GM23338 (cell line): ENCODE measurements at regions not wholly inside any gene's neighbourhood (a gene's known extent, or its start where the extent isn't known, plus 50 kb on each side); places are given as distances from the start of the nearest gene placed in this dataset.

Experiments used
- ATAC-seq: fragments of 200-7000 bp; cut with Tn5 transposase; 3 replicates; pipeline ENCODE4 v1.9.1; 2020
- DNase-seq: peaks from one replicate; pipeline ENCODE4 v3.0.0-alpha.2; 2015; ENCODE audit warnings: low spot score
- H2AFZ ChIP-seq: fragments of 200-600 bp; sonication (generic); 2 replicates; pipeline ENCODE4 v1.8.0; 2016; ENCODE audit warnings: antibody characterized with exemption, mild to moderate bottlenecking, moderate library complexity
- H3F3A ChIP-seq: fragments of 200-600 bp; sonication (generic); replicated peaks from 2 replicates; pipeline ENCODE4 v1.8.0; 2017; ENCODE audit warnings: antibody characterized with exemption, mixed run types, low read depth
- H3K27ac ChIP-seq: fragments of 200-600 bp; sonication (generic); 2 replicates; pipeline ENCODE4 v1.6.1; 2016; ENCODE audit warnings: low read depth
- H3K27me3 ChIP-seq: fragments of 200-600 bp; sonication (generic); 2 replicates; pipeline ENCODE4 v1.8.0; 2016; ENCODE audit warnings: mild to moderate bottlenecking, mixed run types, moderate library complexity; ENCODE audit not compliant: insufficient read depth
- H3K36me3 ChIP-seq: fragments of 200-600 bp; sonication (generic); 2 replicates; pipeline ENCODE4 v1.8.0; 2016; ENCODE audit warnings: mild to moderate bottlenecking; ENCODE audit not compliant: insufficient read depth
- H3K4me1 ChIP-seq: fragments of 200-600 bp; sonication (generic); 2 replicates; pipeline ENCODE4 v1.8.0; 2016; ENCODE audit warnings: mild to moderate bottlenecking, moderate library complexity; ENCODE audit not compliant: insufficient read depth
- H3K4me2 ChIP-seq: fragments of 200-600 bp; sonication (generic); 2 replicates; pipeline ENCODE4 v1.7.1; 2017; ENCODE audit warnings: mixed run types
- H3K4me3 ChIP-seq: fragments of 200-600 bp; sonication (generic); 2 replicates; pipeline ENCODE4 v1.6.1; 2016; ENCODE audit warnings: mixed run types
- H3K79me2 ChIP-seq: fragments of 200-600 bp; sonication (generic); replicated peaks from 2 replicates; pipeline ENCODE4 v1.8.0; 2017; ENCODE audit warnings: mild to moderate bottlenecking; ENCODE audit not compliant: insufficient read depth
- H3K9me2 ChIP-seq: fragments of 200-600 bp; sonication (generic); 2 replicates; pipeline ENCODE4 v1.8.0; 2017; ENCODE audit not compliant: insufficient read depth
- H4K20me1 ChIP-seq: fragments of 200-600 bp; sonication (generic); replicated peaks from 2 replicates; pipeline ENCODE4 v1.8.0; 2017; ENCODE audit warnings: mild to moderate bottlenecking; ENCODE audit not compliant: insufficient read depth
- H3K27ac Mint-ChIP-seq: 2 replicates; pipeline ENCODE4 v1.8.0; 2020; ENCODE audit warnings: inconsistent platforms, mild to moderate bottlenecking, moderate library complexity, mixed read lengths
- H3K27me3 Mint-ChIP-seq: 3 replicates; pipeline ENCODE4 v1.8.0; 2022; ENCODE audit warnings: low read depth, mild to moderate bottlenecking, moderate library complexity, mixed read lengths, inconsistent platforms; ENCODE audit not compliant: insufficient read depth, poor library complexity
- H3K36me3 Mint-ChIP-seq: 3 replicates; pipeline ENCODE4 v1.8.0; 2021; ENCODE audit warnings: low read depth, mild to moderate bottlenecking, inconsistent platforms, moderate library complexity, mixed read lengths
- H3K4me1 Mint-ChIP-seq: 3 replicates; pipeline ENCODE4 v1.8.0; 2020; ENCODE audit warnings: mild to moderate bottlenecking, inconsistent platforms, mixed read lengths
- H3K4me3 Mint-ChIP-seq: 3 replicates; pipeline ENCODE4 v1.8.0; 2021; ENCODE audit warnings: moderate library complexity, mild to moderate bottlenecking, inconsistent platforms, mixed read lengths
- H3K9me3 Mint-ChIP-seq: 3 replicates; pipeline ENCODE4 v1.8.0; 2020; ENCODE audit warnings: moderate library complexity, mild to moderate bottlenecking, inconsistent platforms, mixed read lengths
- EZH2 ChIP-seq: fragments of 200-600 bp; sonication (generic); IDR thresholded peaks from one replicate; pipeline ENCODE4 v1.8.0; 2017; ENCODE audit warnings: antibody characterized with exemption, mild to moderate bottlenecking, low read depth; ENCODE audit not compliant: unreplicated experiment
- JUNB ChIP-seq: IDR thresholded peaks from one replicate; pipeline ENCODE4 v1.6.1; 2016; ENCODE audit warnings: antibody characterized with exemption; ENCODE audit not compliant: unreplicated experiment
- POLR2AphosphoS5 ChIP-seq: IDR thresholded peaks from 2 replicates; pipeline ENCODE4 v1.6.1; 2016; ENCODE audit warnings: antibody characterized with exemption, low read depth
- REST ChIP-seq: IDR thresholded peaks from one replicate; pipeline ENCODE4 v1.6.1; 2018; ENCODE audit warnings: antibody characterized with exemption; ENCODE audit not compliant: unreplicated experiment
- ZNF114 ChIP-seq: fragments of 250-450 bp; sonication (Bioruptor Pico); IDR thresholded peaks from 2 replicates; pipeline ENCODE4 v1.5.0; 2020; ENCODE audit warnings: mild to moderate bottlenecking, moderate library complexity
- TF ChIP-seq, protein P1 (sequence below): fragments of 250-450 bp; sonication (Bioruptor Pico); IDR thresholded peaks from 2 replicates; pipeline ENCODE4 v1.5.0; 2020; ENCODE audit warnings: mild to moderate bottlenecking, moderate library complexity

GRCh38 chr2:128750328-128751165 lies 431.9 kb upstream of the HS6ST1 start (continued):
- TF ChIP-seq ZNF114, result no peak
- TF ChIP-seq, protein P1, sequence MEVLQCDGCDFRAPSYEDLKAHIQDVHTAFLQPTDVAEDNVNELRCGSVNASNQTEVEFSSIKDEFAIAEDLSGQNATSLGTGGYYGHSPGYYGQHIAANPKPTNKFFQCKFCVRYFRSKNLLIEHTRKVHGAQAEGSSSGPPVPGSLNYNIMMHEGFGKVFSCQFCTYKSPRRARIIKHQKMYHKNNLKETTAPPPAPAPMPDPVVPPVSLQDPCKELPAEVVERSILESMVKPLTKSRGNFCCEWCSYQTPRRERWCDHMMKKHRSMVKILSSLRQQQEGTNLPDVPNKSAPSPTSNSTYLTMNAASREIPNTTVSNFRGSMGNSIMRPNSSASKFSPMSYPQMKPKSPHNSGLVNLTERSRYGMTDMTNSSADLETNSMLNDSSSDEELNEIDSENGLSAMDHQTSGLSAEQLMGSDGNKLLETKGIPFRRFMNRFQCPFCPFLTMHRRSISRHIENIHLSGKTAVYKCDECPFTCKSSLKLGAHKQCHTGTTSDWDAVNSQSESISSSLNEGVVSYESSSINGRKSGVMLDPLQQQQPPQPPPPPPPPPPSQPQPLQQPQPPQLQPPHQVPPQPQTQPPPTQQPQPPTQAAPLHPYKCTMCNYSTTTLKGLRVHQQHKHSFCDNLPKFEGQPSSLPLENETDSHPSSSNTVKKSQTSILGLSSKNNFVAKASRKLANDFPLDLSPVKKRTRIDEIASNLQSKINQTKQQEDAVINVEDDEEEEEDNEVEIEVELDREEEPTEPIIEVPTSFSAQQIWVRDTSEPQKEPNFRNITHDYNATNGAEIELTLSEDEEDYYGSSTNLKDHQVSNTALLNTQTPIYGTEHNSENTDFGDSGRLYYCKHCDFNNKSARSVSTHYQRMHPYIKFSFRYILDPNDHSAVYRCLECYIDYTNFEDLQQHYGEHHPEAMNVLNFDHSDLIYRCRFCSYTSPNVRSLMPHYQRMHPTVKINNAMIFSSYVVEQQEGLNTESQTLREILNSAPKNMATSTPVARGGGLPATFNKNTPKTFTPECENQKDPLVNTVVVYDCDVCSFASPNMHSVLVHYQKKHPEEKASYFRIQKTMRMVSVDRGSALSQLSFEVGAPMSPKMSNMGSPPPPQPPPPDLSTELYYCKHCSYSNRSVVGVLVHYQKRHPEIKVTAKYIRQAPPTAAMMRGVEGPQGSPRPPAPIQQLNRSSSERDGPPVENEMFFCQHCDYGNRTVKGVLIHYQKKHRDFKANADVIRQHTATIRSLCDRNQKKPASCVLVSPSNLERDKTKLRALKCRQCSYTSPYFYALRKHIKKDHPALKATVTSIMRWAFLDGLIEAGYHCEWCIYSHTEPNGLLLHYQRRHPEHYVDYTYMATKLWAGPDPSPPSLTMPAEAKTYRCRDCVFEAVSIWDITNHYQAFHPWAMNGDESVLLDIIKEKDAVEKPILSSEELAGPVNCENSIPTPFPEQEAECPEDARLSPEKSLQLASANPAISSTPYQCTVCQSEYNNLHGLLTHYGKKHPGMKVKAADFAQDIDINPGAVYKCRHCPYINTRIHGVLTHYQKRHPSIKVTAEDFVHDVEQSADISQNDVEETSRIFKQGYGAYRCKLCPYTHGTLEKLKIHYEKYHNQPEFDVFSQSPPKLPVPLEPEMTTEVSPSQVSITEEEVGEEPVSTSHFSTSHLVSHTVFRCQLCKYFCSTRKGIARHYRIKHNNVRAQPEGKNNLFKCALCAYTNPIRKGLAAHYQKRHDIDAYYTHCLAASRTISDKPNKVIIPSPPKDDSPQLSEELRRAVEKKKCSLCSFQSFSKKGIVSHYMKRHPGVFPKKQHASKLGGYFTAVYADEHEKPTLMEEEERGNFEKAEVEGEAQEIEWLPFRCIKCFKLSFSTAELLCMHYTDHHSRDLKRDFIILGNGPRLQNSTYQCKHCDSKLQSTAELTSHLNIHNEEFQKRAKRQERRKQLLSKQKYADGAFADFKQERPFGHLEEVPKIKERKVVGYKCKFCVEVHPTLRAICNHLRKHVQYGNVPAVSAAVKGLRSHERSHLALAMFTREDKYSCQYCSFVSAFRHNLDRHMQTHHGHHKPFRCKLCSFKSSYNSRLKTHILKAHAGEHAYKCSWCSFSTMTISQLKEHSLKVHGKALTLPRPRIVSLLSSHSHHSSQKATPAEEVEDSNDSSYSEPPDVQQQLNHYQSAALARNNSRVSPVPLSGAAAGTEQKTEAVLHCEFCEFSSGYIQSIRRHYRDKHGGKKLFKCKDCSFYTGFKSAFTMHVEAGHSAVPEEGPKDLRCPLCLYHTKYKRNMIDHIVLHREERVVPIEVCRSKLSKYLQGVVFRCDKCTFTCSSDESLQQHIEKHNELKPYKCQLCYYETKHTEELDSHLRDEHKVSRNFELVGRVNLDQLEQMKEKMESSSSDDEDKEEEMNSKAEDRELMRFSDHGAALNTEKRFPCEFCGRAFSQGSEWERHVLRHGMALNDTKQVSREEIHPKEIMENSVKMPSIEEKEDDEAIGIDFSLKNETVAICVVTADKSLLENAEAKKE, result no peak

DNA sequence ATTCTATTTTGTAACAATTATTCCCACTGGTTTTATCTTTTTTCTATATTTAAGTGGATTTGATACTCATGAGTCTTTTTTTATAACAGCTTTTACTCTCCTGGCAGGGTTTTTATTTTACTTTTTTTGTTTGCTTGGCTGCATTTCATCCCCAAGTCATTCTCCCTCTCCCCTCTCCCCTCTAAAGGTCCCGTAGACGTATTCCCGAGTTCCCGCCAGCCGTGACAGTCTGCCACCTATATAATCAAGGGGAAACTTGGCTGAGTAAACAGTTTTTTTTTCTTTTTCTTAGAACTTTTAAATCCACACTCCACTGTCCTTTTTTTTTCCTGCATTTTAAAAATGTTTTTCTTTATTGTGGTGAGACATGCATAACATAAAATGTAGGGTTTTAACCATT lies 433.1 kb upstream of the HS6ST1 start:
- Histone ChIP-seq H3K27ac (no peak overlapping the region), H3K4me3 (no peak overlapping the region), H2AFZ (no peak overlapping the region), H3K9me2 (peaks cover 2% of the 10 kb centered on the region; the same call in 1 of the 2 replicates), H4K20me1 (no peaks in the 10 kb centered on the region), H3K79me2 (no peaks in the 10 kb centered on the region), H3K27me3 (no peaks in the 10 kb centered on the region), H3K4me1 (peaks cover 15% of the 10 kb centered on the region), H3F3A (no peaks in the 10 kb centered on the region), H3K36me3 (no peaks in the 10 kb centered on the region), H3K4me2 (no peak overlapping the region)
- H3K9me3 Mint-ChIP-seq, result no peaks in the 10 kb centered on the region; the same call in 2 of the 3 replicates
- H3K36me3 Mint-ChIP-seq, result no peaks in the 10 kb centered on the region
- ATAC-seq (no peak), DNase-seq (no peak)
- H3K4me1 Mint-ChIP-seq, result peaks cover 20% of the 10 kb centered on the region
- H3K4me3 Mint-ChIP-seq, result no peak overlapping the region
- H3K27ac Mint-ChIP-seq, result no peak overlapping the region
- H3K27me3 Mint-ChIP-seq, result peaks cover 12% of the 10 kb centered on the region
- no peak for TF ChIP-seq REST
- no peak for TF ChIP-seq JUNB
- TF ChIP-seq ZNF114, result no peak
- no peak for TF ChIP-seq POLR2AphosphoS5
- TF ChIP-seq EZH2, result no peak
